GM19351 (cell line): ENCODE measurements at regions not wholly inside any gene's neighbourhood (a gene's known extent, or its start where the extent isn't known, plus 50 kb on each side); places are given as distances from the start of the nearest gene placed in this dataset.

Experiments
- ATAC-seq: cut with Tn5 transposase; IDR thresholded peaks from one replicate; pipeline ENCODE4 v1.9.1; 2021; ENCODE audit warnings: mild to moderate bottlenecking, moderate library complexity; ENCODE audit not compliant: unreplicated experiment

- no peak for ATAC-seq
These were observed 54.8 kb upstream of the RASSF8 start for GRCh38 chr12:25903603-25904245.

- ATAC-seq = no peak
These were observed 54.0 kb upstream of the RASSF8 start for GRCh38 chr12:25904442-25904841.

GRCh38 chr12:25906651-25907340, 51.7 kb upstream of the RASSF8 start:
- no peak for ATAC-seq
